HG03342 (cell line): ENCODE measurements at regions not wholly inside any gene's neighbourhood (a gene's known extent, or its start where the extent isn't known, plus 50 kb on each side); places are given as distances from the start of the nearest gene placed in this dataset.
"Not testable (repeated sequence)": the region's sequence is repeated elsewhere in the genome, so short reads cannot be mapped to it uniquely, and the experiment has no call there.

Experiments
- ATAC-seq: cut with Tn5 transposase; IDR thresholded peaks from one replicate; pipeline ENCODE4 v1.9.1; 2021; ENCODE audit warnings: mild to moderate bottlenecking, moderate library complexity; ENCODE audit not compliant: unreplicated experiment

DNA sequence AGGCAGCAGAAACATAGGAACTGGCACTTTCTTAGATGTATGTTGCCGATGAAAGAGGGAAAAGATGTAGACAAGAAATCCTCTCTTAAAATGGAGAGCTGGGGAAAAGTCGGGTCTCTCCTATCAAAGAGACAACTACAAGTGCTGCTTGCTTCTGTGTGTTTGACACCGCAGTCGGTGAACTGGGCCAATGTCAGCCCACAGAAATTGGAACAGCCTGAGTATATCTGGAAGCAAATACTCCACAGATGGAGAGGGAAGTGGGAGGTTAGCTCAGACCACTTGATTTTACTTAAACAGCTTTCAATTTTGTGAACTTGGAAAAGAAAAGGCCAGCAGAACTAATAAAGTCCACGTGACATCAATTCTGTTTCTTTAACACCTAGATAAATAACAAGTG lies 230.9 kb upstream of the FAT1 start:
- no peak for ATAC-seq

DNA sequence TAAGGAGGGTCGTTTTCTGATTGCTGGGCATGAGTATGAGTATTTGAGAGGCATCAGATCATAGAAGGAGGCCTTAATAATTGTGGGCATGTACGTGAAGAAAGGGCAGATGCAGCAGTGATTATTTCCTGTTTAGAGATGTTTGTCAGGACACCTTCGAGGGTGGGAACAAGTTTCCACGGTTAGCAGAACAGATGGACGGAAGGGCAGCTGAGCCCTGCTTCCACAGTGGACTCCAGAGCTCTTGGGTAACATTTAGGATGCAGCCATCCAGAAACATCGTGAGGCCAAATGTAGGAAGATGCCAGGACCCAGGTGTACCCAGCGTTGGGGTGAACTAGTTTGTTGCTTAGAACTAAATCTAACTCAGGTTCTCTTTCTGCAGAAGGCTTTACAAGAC lies 231.3 kb upstream of the FAT1 start:
- no peak for ATAC-seq

DNA sequence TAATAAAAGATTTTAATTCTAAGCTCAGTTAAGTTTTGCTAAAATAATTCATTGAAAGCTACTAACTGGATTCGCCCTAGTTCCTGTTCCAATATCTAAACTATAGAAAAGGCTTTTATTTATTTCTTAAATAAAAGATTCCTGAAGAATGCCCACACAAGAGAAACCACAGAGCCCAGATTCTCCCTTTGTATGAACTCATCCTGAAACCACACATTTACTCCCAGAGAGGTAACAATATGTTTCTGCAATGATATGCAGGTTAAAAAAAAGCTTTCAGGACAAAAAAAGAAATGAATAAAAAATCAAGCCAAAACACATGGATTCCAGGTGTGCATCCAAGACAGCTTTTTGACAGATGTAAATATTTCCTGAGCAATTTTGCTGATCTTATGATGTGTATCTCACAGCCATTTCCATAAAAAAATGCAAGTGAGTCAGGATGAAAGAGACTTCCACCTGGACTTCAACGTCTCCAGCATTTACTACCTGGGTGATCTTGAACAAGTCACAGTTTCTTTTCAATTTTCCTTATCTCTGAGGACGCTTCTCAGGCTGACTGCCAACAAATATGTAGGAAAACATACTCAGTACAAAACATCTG lies 234.4 kb upstream of the FAT1 start:
- ATAC-seq = no peak

DNA sequence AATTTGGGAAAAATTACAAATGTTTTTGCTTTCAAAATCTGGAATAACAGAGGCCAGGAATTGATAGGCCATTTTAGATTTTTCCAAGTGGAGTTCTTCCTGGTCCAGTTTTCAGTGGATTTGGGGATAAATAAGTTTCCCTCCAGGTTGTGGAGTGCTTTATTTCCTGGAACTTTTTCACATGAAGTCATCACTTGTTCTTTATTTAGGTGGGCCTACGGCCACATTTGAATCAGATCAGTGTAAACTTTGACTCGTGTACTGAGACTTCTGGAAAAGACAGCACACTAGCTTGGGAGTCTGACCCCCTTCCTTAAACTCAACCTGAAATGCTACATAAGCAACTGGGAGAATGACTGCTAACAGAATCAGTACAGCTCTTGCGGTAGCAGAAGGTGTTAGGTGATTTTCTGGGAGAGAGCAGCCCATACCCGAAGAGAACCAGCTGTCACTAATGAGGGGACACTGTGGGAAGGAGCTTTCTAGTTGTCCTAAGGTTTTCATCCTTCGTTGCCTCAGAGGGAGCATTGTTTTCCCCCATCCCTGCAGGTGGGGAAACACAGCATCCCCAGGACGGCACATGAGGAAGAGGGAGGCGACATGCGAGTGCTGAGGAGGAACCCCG lies 235.2 kb upstream of the FAT1 start:
- ATAC-seq = no peak

DNA sequence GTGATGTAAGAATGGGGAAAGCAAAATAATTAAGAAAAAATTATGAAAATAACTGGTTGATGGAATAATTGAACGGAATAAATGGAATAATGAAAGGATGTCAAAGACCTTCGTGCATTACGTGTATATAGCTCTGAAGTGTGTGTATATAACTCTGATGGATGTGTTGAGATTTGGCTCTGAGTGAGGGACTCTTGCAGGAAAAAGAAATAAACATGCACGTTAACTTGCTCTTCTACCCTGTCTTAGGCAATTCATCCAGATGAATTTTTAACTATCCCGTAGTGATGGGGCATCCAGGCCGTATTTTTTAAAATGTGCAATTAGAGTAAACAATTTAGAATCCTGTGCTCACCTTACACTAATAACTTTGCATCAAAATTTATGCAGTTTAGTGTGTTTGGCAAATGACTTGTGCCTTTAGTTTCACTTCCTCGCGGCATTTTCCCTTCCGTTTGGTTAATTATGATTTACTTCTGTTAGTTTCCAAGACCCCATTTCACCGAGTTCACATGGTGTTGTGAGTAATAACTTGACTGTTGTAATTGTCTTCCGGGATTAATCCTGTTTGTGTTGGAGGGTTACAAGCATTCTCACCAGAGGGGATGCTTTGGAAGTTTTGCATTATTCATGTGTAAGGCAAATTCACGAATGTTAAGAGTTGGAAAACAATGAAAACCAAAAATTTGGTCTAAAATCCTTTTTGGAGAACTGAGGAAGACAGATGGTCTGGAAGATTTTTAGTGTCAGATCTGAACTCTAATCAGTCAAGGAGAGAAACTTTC lies 256.5 kb upstream of the FAT1 start:
- no peak for ATAC-seq

DNA sequence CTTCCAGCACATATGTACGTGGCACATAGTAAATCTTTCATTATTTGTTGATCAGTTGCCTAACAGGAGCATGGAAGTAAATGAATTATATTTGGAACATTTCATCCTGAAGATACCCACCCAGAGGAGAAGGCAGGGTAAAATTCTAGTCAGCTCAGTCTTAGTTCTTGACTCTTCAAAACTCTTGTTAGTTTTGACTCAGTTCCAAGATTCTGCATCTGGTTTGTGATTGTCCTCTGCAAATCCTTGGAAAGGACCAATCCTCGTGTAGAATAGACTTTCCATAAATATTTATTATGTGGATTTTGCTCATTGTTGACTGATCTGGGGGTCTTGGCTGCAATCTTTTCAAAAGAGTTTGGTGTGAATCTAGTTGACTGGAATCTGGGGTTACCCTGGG lies 257.5 kb upstream of the FAT1 start:
- ATAC-seq = no peak

DNA sequence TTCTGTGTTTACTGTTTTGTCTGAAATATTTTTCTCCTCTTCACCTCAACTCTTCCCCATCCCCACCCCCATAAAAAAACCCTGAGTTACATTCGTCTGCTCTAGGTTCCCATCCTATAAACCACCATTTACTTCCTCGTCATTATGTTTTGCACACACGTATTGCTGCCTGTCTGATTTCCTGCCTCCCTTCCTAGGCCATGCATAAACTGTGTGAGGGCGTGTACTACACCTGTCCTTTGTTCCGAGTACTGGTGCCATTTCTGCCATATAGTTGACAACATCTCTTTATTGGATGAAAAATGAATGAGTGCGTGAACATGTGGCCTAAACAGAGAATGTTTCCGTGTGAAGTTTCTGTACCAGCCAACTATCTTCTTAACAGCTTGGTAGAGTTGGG lies 258.5 kb upstream of the FAT1 start:
- no peak for ATAC-seq

DNA sequence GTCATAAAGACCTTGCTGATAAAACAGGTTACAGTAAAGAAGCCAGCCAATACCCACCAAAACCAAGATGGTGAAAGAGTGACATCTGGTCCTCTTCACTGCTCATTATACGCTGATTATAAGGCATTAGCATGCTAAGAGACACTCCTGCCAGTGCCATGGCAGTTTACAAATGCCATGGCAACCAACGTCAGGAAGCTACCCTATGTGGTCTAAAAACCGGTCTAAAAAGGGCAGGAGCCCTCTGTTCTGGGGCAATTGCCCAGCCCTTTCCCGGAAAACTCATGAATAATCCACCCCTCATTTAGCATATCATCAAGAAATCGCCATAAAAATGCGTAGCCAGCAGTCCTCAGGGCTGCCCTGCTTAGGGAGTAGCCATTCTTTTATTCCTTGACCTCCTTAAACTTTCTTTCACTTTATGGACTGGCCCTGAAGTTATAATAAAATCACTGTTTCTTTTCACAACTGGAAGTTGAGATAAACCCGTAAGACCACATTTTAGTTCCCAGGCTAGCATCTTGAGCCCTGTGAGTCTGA lies 260.5 kb upstream of the FAT1 start:
- ATAC-seq = no peak

DNA sequence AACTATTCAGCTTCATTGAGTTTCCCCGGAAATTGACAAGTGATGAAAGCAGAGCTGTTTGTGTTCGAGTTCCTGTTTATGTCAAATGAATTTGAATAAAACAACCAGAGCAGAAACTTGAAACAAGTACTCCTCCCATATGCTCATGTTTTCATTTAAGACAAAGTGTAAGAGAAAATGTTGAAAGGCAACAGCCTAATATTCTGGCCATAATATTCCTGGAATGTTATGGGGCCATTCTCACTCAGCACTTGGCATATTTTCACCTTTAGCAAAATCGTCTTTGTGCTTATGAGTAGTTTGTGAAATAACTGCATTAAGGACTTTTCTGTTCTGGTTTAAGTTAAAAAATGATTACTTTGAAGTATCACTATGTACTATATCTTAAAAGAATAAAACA lies 276.0 kb upstream of the FAT1 start:
- ATAC-seq = no peak

DNA sequence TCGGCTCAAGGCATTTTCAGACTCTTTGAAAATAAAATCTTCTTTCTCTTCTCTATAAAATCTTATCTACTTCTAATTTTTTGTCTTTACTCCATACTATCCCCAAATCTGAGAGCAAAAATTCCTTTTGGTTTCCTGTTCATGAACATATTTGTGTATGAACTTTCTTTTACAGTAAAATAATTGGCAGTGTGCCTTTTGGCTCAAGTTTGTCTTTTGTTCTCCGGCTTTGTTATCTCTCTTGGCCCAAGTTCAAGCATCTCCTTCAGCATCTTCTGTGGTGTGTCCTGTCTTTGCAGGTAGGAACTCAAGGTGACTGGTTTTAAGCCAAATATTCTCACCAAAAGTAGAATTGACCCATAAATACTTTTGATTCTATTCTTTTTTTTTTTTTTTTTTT lies 276.6 kb upstream of the FAT1 start:
- no peak for ATAC-seq

DNA sequence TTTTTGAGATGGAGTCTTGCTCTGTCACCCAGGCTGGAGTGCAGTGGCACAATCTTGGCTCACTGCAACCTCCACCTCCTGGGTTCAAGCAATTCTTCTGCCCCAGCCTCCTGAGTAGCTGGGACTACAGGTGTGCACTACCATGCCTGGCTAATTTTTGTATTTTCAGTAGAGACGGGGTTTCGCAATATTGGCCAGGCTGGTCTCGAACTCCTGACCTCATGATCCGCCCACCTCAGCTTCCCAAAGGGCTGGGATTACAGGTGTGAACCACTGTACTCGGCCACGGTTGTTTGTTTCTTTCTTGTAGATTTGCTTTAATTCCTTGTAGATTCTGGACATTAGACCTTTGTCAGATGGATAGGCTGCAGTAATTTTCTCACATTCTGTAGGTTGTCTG lies 278.5 kb upstream of the FAT1 start:
- not testable (repeated sequence) for ATAC-seq

DNA sequence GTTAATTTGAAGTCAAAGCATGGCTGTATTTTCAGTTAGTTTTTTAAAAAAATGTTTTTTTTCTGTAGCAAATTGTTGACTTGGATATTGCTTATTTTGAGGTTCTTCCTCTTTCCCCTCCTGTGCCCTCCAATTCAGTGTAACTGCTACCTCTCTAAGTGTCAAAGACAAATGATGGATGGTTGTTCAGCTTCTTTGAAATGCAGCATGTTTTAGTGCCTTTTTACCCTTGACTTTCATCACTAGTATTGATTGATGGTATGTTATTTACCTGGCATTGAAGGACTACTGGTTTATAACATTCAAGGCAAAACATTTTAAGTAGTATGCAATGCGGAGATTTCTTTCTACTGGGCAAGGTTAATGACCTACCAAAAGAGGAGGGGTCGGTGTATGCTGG lies 281.0 kb upstream of the FAT1 start:
- ATAC-seq = no peak

DNA sequence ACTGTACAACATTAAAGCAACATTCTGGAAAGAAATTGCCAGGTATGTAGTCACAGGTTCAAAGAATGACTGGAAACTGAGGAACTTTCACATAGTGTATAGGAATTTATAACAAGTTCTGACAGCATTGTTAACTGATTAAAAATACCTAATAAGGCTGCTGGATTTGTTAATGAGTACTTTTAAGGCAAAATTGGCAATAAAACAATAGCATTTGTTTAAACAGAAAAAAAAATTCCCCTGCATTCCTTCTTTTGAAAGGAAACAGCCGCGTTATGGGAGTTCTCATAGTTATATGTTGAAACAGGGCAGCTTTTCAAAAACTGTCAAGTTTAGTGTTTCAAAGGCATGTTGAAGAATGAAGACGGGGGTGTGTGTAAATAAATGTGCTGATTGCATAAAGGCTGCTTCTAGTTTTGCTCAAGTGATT lies 282.5 kb upstream of the FAT1 start:
- no peak for ATAC-seq

DNA sequence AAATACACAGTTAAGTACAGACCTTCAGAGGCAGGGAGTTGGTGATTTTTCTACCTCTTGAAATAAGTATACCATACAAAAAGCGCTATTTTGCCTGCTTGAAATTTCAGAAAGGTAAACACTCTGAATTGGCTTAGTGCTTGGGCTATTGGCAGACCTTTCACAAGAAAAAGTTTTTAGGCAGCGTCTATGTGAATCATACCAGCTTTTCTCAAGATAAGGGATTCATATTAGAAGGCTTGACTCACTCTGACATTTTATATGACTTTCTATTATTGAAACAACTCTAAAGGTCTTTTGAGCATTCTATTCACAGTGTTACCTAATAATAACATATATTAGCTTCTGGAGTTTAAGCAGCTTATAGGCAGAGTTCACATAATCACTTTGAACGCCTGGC lies 286.4 kb upstream of the FAT1 start:
- ATAC-seq = no peak

DNA sequence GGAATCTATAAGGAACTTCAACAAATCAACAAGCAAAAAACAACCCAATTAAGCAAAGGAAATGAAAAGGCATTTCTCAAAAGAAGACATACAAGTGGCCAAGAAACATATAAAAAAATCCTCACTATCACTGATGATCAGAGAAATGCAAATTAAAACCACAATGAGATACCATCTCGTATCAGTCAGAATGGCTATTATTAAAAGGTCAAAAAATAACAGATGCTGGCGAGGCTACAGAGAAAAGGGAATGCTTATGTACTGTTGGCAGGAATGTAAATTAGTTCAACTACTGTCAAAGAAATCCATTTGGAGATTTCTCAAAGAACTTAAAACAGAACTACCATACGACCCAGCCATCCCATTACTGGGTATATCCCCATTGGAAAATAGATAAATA lies 292.4 kb upstream of the FAT1 start:
- no peak for ATAC-seq

DNA sequence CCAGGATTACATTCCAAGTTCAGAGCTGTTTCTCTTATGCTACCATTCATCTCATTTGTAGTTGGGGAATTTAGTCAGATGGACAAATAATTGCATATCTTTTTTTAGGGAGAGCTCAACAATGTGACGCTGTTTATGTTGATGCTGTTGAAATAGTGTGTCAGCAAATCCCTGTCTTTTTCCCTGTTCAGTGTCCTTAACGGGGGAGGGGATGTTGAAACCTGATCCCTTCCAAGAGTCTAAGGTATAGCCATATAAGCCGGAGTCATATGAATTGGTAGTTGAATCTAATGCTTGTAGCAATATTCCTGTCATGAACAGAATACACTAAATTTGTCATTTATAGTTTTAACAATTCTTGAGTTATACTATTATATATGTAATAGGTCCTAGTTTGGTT lies 293.5 kb upstream of the FAT1 start:
- no peak for ATAC-seq

DNA sequence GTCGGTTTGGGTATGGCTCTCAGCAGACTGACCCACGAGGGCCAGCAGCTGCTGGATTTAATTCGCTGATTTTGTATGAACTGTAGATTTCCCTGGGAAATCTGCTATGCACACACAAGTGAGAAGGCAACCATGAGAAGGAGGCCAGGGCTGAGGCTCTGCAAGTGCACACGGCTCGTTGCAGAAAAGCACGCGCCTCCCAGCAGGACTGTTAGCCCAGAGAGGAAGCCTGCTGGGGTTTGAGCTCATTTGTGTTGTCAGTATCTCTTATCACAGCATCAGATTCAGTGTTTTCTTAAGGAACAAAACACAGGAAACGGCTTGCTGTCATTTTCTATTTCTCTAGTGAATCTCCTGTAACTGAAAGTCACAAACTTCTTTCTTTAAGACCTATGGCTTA lies 296.2 kb upstream of the FAT1 start:
- no peak for ATAC-seq

DNA sequence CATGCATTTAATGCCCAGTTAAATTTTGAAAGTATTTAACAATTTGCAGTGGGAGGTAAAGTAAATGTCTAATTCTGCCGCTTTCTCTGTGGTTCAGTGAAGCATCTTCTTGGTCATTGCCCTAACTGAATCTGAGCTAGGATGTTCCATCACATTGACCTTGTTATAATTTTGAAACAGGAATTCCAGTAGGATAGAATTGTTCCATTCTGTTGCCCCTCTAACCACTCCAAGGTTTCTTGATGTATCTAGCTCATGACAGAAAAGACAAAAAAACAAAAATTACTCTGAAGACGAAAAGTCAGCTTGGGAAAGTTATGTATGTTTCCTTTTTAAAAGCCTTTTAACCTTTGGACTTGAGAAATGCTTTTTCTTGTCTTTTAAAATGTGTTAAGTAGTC lies 297.0 kb upstream of the FAT1 start:
- no peak for ATAC-seq

DNA sequence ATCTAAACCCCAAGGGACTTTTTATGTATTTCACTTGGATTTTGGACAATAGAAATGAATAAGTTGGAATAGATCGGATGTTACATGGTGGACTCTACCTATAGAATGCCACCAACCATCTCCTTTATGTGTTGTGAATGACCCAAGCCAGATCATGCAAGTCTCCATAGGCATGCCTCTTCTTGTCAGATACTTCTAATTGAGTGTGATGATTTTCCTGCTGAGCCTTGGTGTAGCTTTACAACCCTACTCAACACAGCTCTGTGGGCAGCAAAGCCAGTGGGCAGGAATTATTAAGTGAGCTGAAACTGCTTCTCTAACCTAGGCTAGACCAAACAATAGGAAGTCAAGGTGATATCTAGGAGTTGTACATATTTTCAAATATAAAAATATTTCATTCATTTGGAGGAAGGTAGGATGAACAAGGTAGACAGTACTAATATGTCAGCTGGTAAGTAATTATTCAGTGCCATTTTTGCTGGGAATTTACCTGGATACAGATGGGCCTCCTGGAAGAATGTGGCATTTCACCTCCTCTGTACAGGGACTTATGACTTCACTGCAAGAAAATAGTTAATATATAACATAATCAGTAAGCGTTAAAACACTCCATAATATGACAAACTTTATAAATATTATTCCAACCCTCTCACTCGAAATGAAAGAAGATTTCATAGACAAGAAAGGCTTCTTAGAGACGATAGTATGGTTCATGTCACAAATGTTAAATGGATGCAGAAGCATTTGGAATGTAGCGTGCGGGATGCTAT lies 298.0 kb upstream of the FAT1 start:
- no peak for ATAC-seq

DNA sequence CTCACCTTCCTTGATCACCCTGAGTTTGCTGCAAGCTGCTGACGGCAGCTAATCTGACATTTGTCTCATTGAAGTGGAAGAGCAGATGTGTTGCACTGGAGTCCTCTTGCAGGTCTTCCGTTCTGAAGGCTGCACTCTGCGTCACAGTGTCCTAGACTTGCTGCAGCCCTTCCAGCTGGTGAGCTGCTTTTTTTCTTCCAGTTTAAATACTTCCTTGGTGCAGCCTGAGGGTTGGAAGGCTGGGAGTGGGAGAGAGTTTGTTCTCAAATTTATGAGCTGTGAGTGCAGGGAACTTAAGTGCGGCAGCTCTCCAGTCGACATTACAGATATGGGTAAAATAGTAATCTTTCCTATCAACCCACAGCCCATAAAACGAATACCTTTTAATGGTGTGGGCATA lies 303.6 kb upstream of the FAT1 start:
- no peak for ATAC-seq

DNA sequence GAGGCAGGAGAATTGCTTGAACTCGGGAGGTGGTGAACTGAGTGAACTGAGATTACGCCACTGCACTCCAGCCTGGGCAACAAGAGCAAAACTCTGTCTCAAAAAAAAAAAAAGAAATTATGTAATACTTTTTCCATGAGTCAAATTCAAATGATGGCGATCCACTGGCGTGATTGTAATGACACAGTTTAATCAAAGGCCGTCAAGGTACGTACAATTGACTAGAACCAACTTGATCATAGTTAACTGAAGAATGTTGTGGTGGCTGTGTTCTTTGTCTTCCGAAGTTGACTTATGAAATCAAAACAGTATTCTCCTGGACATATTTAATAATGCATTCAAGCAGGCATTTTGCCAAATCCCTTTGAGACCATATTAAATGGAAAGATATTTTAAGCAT lies 318.6 kb upstream of the FAT1 start:
- no peak for ATAC-seq
